IPS-15b (cell line): ENCODE measurements at regions not wholly inside any gene's neighbourhood (a gene's known extent, or its start where the extent isn't known, plus 50 kb on each side); places are given as distances from the start of the nearest gene placed in this dataset.

Experiments used
- H3K27me3 ChIP-seq: one replicate; pipeline ENCODE4 v1.6.1; 2013; ENCODE audit warnings: low read length; ENCODE audit not compliant: control insufficient read depth, insufficient read depth
- H3K36me3 ChIP-seq: one replicate; pipeline ENCODE4 v1.6.1; 2013; ENCODE audit warnings: low read length; ENCODE audit not compliant: control insufficient read depth, insufficient read depth
- H3K4me1 ChIP-seq: one replicate; pipeline ENCODE4 v1.6.1; 2013; ENCODE audit warnings: mild to moderate bottlenecking, low read length; ENCODE audit not compliant: control insufficient read depth, insufficient read depth
- H3K4me3 ChIP-seq: one replicate; pipeline ENCODE4 v1.5.1; 2013; ENCODE audit warnings: low read depth, low read length
- H3K9ac ChIP-seq: one replicate; pipeline ENCODE4 v1.6.1; 2013; ENCODE audit warnings: low read depth, mild to moderate bottlenecking, low read length
- H3K9me3 ChIP-seq: one replicate; pipeline ENCODE4 v1.6.1; 2013; ENCODE audit warnings: mild to moderate bottlenecking, low read length; ENCODE audit not compliant: control insufficient read depth, insufficient read depth

DNA sequence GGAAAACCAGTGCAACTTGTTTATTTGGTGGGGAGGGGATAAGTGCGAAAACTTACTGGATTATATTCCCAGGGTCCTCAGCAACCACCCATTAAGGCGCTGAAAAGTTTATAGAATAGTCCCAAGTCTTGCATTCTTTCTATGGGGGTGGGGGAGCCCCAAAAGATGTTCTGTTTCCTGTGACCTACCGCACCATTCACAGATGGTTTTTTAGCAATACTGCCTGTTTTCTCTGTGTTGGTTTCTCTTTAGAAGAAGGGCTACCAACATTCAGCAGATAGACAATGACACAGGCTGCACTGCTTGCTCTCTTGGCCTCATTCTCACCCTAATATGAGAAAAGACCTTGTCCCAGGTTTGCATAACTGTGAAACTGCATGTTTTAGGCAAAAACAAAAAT lies 86.5 kb downstream of the FAM76B start:
- no peaks in the 10 kb centered on the region for H3K36me3 ChIP-seq
- no peaks in the 10 kb centered on the region for H3K27me3 ChIP-seq
- peaks cover 2% of the 10 kb centered on the region for H3K4me1 ChIP-seq
- H3K4me3 ChIP-seq = no peak overlapping the region
- no peak overlapping the region for H3K9ac ChIP-seq
- no peaks in the 10 kb centered on the region for H3K9me3 ChIP-seq

DNA sequence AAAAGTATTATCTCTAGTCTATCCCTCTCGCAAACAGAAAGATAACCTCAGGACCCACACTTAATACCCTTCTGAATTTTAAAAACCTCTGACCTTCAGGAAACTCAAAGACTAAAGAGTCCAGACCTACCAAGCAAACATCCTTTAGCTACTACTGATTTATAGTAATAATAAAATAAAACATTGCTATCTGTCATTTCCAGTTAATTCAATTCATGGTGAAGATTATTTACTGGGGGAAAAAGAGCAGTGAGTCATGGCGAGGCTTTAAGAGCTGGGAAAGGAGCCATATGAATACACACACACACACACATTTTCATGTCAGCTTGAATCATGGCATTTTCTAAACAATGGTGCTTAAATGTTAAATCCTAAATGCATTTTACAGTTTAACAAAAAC lies 87.1 kb downstream of the FAM76B start:
- H3K36me3 ChIP-seq = no peaks in the 10 kb centered on the region
- H3K4me3 ChIP-seq = no peak overlapping the region
- no peak overlapping the region for H3K9ac ChIP-seq
- no peaks in the 10 kb centered on the region for H3K27me3 ChIP-seq
- no peaks in the 10 kb centered on the region for H3K9me3 ChIP-seq
- peaks cover 4% of the 10 kb centered on the region for H3K4me1 ChIP-seq

DNA sequence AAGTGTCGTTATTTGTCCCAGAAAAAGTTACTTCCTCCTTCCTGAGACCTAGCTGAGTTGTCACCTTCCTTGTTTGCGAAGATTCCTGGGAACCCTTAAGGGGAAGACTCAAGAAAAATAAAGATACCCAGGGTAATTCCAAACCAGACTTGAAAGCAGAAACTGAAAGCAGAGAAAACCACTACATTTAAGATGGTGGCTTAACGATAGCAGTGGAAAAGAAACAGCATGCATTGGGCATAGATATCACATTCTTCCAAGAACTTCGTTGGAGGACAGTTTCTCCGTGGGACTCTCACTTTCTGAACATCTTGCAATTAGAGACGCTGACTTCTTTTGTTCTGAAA lies 89.1 kb downstream of the FAM76B start:
- Histone ChIP-seq H3K9me3 (no peaks in the 10 kb centered on the region), H3K27me3 (no peaks in the 10 kb centered on the region), H3K4me3 (no peak overlapping the region), H3K36me3 (no peaks in the 10 kb centered on the region), H3K9ac (no peak overlapping the region), H3K4me1 (peaks cover 4% of the 10 kb centered on the region)

DNA sequence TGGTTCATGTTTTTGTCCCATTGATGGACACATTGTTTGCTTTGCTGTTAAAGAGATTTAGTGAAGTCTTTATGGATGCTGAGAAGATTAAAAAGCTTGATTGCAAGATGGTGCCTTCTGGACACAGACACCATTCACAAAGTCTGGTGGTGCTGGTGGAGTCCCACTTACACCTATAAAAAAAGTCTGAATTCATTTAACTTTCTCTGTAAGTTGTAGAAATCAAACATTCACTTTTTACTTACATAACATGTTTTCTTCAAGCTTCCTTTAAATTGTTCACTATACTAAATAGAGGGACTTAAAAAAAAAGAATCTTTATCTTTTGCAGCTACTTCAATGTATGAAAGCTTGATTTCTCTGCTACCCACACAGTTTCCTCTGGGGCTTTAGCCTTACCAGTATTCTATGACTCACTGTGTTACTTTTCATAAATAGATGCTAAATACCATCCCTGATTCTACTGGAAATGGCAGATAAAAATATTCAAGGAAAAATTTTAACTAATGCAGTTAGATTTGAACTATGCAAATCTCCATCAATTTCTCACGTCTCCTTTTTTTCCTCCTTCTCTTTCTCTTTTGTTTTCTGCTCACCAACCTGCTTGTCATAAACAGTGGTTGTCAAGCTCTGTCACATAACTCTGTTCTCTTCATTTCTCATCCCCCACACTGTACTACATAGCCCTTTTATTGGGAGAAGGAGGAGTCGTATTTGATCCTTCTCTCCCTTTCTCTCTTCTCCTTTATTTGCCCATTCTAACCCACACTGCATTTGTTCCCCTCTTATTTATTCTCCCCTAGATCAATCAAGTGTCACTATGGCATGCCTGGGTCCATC lies 89.7 kb downstream of the FAM76B start:
- no peak overlapping the region for H3K9ac ChIP-seq
- no peak overlapping the region for H3K4me3 ChIP-seq
- no peaks in the 10 kb centered on the region for H3K36me3 ChIP-seq
- peaks cover 2% of the 10 kb centered on the region for H3K4me1 ChIP-seq
- no peaks in the 10 kb centered on the region for H3K27me3 ChIP-seq
- H3K9me3 ChIP-seq = no peaks in the 10 kb centered on the region

DNA sequence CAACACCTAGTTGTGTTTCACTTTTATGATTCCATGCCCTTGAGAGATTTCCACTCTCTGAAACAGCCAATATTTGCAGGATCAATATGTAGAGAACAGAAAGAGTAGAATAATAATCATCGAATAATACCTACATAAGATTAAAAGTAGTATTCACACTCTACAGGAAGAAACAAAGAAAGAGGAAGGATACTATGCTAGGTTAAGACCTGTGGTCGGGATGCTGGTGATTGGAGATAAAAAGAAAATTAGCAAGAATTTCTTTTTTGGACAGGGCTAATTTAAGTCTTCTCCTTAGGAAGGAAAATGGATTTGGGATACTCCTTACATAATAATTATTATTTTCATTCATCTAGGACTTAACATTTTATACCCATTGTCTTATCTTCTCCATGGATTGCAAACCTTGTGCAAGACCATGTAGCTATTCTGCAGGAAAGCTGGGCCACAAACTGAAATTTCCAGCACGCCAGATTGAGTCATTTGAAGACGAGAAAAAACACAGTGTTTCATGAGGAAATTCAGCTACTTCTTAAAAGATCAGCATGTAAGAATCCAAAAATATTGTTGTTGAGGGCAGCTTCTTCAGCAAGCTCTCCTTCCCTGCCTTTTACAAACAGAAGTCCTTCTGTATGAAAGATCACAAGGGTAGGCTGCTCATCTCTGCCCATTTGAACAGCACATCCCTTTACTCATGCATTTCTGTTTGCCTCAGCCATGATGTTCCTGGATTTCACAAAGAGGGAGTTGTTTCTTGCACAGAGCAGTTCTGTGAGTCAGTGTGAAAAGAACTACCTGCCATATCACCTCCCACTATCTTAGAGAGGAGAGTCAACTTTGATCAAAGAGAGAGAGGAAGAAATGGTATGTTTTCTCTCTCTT lies 90.7 kb downstream of the FAM76B start:
- Histone ChIP-seq H3K9me3 (no peaks in the 10 kb centered on the region), H3K9ac (no peak overlapping the region), H3K27me3 (no peaks in the 10 kb centered on the region), H3K4me3 (no peak overlapping the region), H3K4me1 (peaks cover 2% of the 10 kb centered on the region), H3K36me3 (no peaks in the 10 kb centered on the region)

DNA sequence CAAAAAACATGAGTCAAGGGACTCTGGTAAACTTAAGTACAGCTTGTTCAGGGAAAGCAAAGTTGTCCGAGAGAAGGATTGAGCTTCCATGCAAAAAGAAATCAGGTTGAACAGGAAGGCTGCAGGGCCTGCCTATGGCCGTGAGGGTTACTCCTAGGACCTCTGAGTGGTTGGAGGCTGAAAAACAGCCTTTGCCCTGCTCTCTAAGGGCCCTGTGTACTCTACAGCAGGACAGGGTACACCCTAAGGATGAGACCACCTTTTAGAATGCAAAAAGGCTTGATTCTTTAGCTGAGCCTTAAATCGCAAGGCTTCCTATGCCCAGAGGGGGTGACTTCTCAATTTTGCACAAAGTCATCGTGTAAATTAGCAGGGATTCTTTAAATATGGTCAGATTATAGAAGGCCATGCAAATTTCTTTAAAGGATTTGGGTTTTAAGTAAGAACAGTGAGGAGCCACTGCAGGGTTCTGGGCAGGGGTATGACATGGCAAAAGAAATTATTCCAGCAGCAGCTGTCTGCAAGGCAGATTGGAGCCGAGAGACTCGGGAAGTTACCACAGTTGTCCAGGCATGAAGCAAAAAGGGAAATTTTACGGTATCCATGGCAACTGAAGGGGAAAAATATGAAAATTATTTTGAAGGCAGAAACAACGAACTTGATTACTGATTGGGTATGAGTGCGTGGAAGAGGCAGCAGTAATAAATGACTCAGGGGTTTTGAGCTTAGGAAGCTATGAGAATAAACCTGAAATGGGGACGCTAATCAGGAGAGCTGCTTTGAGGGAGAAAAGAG lies 91.8 kb downstream of the FAM76B start:
- Histone ChIP-seq H3K27me3 (no peaks in the 10 kb centered on the region), H3K4me1 (peaks cover 2% of the 10 kb centered on the region), H3K9me3 (no peaks in the 10 kb centered on the region), H3K9ac (no peak overlapping the region), H3K36me3 (no peaks in the 10 kb centered on the region), H3K4me3 (no peak overlapping the region)

DNA sequence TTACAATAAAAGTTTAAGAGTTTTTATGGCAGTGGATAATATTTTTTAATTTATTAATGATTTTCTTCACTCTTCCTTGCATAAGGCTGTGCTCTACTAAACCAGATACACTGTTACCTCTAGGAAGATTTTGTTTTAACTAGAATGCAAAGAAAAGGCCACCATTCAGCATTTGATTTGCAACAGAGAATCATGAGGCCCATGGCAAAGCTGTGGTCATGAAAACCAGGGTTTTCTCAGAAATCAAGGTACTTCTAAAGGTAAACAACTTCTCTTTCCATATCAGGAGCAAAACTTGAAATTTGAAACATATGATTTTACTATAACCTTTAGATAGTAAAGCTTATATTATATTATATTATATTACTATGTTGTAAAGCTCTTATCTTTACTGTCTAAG lies 94.4 kb downstream of the FAM76B start:
- Histone ChIP-seq H3K27me3 (no peaks in the 10 kb centered on the region), H3K4me1 (peaks cover 2% of the 10 kb centered on the region), H3K9ac (no peak overlapping the region), H3K36me3 (no peaks in the 10 kb centered on the region), H3K4me3 (no peak overlapping the region), H3K9me3 (no peaks in the 10 kb centered on the region)

DNA sequence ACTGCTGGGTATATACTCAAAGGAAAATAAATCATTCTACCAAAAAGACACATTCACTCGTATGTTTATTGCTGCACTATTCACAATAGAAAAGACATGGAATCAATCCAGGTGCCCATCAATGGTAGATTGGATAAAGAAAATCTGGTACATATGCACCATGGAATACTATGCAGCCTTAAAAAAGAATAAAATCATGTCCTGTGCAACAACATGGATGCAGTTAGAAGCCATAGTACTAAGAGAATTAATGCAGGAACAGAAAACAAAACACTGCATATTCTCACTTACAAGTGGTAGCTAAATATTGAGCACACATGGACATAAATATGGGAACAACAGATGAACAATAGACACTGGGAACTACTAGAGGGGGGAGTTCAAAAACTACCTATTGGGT lies 96.3 kb downstream of the FAM76B start:
- Histone ChIP-seq H3K4me1 (peaks cover 2% of the 10 kb centered on the region), H3K27me3 (no peaks in the 10 kb centered on the region), H3K9me3 (no peaks in the 10 kb centered on the region), H3K4me3 (no peak overlapping the region), H3K9ac (no peak overlapping the region), H3K36me3 (no peaks in the 10 kb centered on the region)

DNA sequence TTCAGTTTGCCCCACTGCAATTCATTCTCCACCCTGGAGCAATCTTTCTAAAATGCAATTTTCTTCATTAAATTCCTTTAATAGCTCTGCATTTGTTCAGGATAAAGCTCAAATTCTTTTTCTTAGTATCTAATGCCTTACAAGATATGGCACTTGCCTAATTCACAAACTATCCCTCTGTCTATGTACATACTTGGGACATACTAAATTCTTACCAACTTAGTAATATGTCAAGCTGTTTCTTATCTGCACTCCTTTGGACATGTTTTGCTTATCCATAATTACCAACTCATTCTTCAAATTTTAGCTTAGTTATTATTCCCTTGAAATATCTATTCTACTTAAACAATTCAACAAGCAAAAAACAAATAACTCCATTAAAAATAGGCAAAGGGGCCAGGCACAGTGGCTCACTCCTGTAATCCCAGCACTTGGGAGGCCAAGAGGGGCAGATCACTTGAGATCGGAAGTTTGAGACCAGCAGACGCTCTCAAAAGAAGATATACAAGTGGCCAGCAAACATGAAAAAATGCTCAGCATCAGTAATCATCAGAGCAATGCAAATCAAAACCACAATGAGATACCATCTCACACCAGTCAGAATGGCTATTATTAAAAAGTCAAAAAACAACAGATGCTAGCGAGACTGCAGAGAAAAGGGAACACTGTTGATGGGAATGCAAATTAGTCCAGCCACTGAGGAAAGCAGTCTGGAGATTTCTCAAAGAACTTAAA lies 96.9 kb downstream of the FAM76B start:
- no peaks in the 10 kb centered on the region for H3K4me1 ChIP-seq

DNA sequence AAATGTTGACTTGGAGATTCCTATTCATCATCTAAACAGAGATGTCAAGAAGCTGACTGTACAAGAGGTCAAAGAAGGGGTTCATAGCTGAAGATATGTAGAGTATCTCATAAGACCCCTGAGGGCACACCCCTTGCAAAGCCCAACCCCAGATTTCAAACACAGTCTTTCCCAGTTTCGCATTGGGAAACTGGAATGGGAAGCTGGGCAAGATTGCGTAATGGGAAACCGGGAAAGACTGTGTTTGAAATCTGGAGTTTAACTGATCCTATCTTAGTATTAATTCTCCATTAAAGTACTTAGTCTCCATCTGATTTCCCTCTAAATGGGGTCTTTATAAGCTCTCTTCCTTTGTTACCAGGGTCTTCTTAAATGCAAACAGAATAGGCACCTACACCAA lies 99.5 kb downstream of the FAM76B start:
- Histone ChIP-seq H3K9ac (no peak overlapping the region), H3K4me1 (no peaks in the 10 kb centered on the region), H3K27me3 (no peaks in the 10 kb centered on the region), H3K36me3 (no peaks in the 10 kb centered on the region), H3K9me3 (no peaks in the 10 kb centered on the region), H3K4me3 (no peak overlapping the region)

More for the DNA sequence above, 96.9 kb downstream of the FAM76B start:
- H3K9ac ChIP-seq = no peak overlapping the region
- no peak overlapping the region for H3K4me3 ChIP-seq
- no peaks in the 10 kb centered on the region for H3K36me3 ChIP-seq
- no peaks in the 10 kb centered on the region for H3K9me3 ChIP-seq
- H3K27me3 ChIP-seq = no peaks in the 10 kb centered on the region
